Mesendoderm (in vitro differentiated cells): ENCODE measurements at regions not wholly inside any gene's neighbourhood (a gene's known extent, or its start where the extent isn't known, plus 50 kb on each side); places are given as distances from the start of the nearest gene placed in this dataset.

Experiments
- DNase-seq: peaks from one replicate; pipeline ENCODE4 v3.0.0; 2013
- H2AK5ac ChIP-seq: 2 replicates; pipeline ENCODE4 v1.6.1; 2013; ENCODE audit warnings: low read length, inconsistent platforms
- H2BK120ac ChIP-seq: 2 replicates; pipeline ENCODE4 v1.6.1; 2013; ENCODE audit warnings: low read depth, mild to moderate bottlenecking, low read length, moderate library complexity, mixed read lengths
- H2BK15ac ChIP-seq: replicated peaks from 2 replicates; pipeline ENCODE4 v1.6.1; 2013; ENCODE audit warnings: low read depth, mild to moderate bottlenecking, moderate library complexity
- H2BK5ac ChIP-seq: 2 replicates; pipeline ENCODE4 v1.6.1; 2013; ENCODE audit warnings: low read length, inconsistent platforms
- H3K18ac ChIP-seq: 2 replicates; pipeline ENCODE4 v1.6.1; 2013; ENCODE audit warnings: mild to moderate bottlenecking, low read length, mixed read lengths
- H3K23ac ChIP-seq: one replicate; pipeline ENCODE4 v1.6.1; 2013; ENCODE audit warnings: low read length
- H3K27ac ChIP-seq: 2 replicates; pipeline ENCODE4 v1.5.1; 2013; ENCODE audit warnings: low read depth, mild to moderate bottlenecking, inconsistent platforms, low read length, moderate library complexity
- H3K27me3 ChIP-seq: 2 replicates; pipeline ENCODE4 v1.6.1; 2013; ENCODE audit warnings: low read length, control low read depth, mild to moderate bottlenecking, inconsistent platforms; ENCODE audit not compliant: insufficient read depth, poor library complexity
- H3K36me3 ChIP-seq: 2 replicates; pipeline ENCODE4 v1.6.1; 2013; ENCODE audit warnings: low read length, inconsistent platforms; ENCODE audit not compliant: control insufficient read depth, insufficient read depth
- H3K4ac ChIP-seq: one replicate; pipeline ENCODE4 v1.6.1; 2013; ENCODE audit warnings: low read depth, mild to moderate bottlenecking, low read length, moderate library complexity
- H3K4me1 ChIP-seq: 2 replicates; pipeline ENCODE4 v1.6.1; 2013; ENCODE audit warnings: low read depth, low read length, inconsistent platforms; ENCODE audit not compliant: control insufficient read depth
- H3K4me2 ChIP-seq: 2 replicates; pipeline ENCODE4 v1.6.1; 2013; ENCODE audit warnings: low read length
- H3K4me3 ChIP-seq: 2 replicates; pipeline ENCODE4 v1.5.1; 2013; ENCODE audit warnings: mild to moderate bottlenecking, low read length
- H3K56ac ChIP-seq: one replicate; pipeline ENCODE4 v1.6.1; 2013; ENCODE audit warnings: low read length
- H3K79me1 ChIP-seq: 2 replicates; pipeline ENCODE4 v1.6.1; 2013; ENCODE audit warnings: low read length, inconsistent platforms
- H3K79me2 ChIP-seq: 2 replicates; pipeline ENCODE4 v1.6.1; 2013; ENCODE audit warnings: mild to moderate bottlenecking, low read length; ENCODE audit not compliant: control insufficient read depth, insufficient read depth
- H3K9ac ChIP-seq: 2 replicates; pipeline ENCODE4 v1.6.1; 2013; ENCODE audit warnings: low read length, inconsistent platforms
- H4K5ac ChIP-seq: one replicate; pipeline ENCODE4 v1.6.1; 2013; ENCODE audit warnings: low read length
- H4K8ac ChIP-seq: one replicate; pipeline ENCODE4 v1.6.1; 2013; ENCODE audit warnings: low read depth, mild to moderate bottlenecking, control low read depth, low read length, moderate library complexity
- WGBS: extraction: QIAGEN DNeasy Blood & Tissue Kit; methylation state at CpG from one replicate; pipeline ENCODE4 v1.1.7; 2013; ENCODE audit warnings: low lambda C conversion rate, missing lambda C conversion rate; ENCODE audit not compliant: insufficient coverage; ENCODE audit errors: extremely low coverage; 5-methylcytosine and 5-hydroxymethylcytosine counted together

- WGBS = no CpG with 5 or more reads among the region's 11 CpGs
Measured at GRCh38 chr10:128926711-128927110, 540.3 kb upstream of the MGMT start.

DNA sequence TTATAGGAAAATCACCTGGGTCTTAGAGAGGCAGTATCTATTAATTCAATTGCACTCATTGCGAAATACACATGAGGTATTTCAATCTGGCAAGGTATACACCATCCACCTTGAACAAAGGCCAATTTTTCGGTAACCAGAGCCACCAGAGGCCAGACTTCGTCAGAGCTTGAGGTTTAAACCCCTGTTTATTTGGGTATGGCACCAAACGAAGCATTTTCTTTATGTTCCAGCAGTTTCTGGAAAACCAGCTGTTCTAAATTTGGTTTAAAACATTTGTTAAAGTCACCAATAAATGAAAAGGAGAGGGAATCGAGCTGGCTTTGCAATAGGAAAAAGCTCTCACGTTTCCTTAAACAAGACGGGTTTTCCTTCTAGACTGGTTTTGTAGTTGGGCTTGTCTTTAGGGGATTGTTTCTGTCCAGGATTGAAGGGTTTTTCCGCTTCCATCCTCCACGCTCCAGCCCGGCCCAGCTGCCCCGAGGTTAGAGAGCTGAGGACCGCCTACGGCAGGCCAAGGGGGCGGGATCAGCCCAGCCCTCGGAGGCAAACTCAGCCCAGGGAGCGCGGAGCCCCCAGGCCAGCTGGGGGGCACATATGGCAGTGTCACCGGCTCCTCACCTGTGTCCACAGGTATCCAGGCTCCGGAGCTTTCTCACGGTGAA is 539.4 kb upstream of the MGMT start:
- no peak overlapping the region for H3K56ac ChIP-seq
- H3K9ac ChIP-seq = no peak overlapping the region
- no peak overlapping the region for H2BK15ac ChIP-seq
- no peaks in the 10 kb centered on the region for H3K4me1 ChIP-seq
- H2AK5ac ChIP-seq = no peak overlapping the region
- no peaks in the 10 kb centered on the region for H3K36me3 ChIP-seq
- no peak overlapping the region for H3K4me2 ChIP-seq
- no peak overlapping the region for H3K18ac ChIP-seq
- H4K5ac ChIP-seq = no peak overlapping the region
- no CpG with 5 or more reads among the region's 20 CpGs for WGBS
- H3K23ac ChIP-seq = no peak overlapping the region
- no peak overlapping the region for H3K4ac ChIP-seq
- no peak for DNase-seq
- no peak overlapping the region for H3K27ac ChIP-seq
- no peak overlapping the region for H2BK5ac ChIP-seq
- no peaks in the 10 kb centered on the region for H3K27me3 ChIP-seq
- H3K79me1 ChIP-seq = no peaks in the 10 kb centered on the region
- H3K4me3 ChIP-seq = no peak overlapping the region
- no peak overlapping the region for H4K8ac ChIP-seq
- no peak overlapping the region for H2BK120ac ChIP-seq
- no peaks in the 10 kb centered on the region for H3K79me2 ChIP-seq

More at GRCh38 chr10:128926711-128927110, 540.3 kb upstream of the MGMT start:
- Histone ChIP-seq H2BK120ac (no peak overlapping the region), H2BK15ac (no peak overlapping the region), H2BK5ac (no peak overlapping the region), H4K8ac (no peak overlapping the region), H3K4me2 (no peak overlapping the region), H2AK5ac (no peak overlapping the region), H3K9ac (no peak overlapping the region), H3K18ac (no peak overlapping the region), H4K5ac (no peak overlapping the region), H3K79me1 (no peaks in the 10 kb centered on the region), H3K4me1 (no peaks in the 10 kb centered on the region), H3K36me3 (no peaks in the 10 kb centered on the region), H3K27me3 (no peaks in the 10 kb centered on the region), H3K27ac (no peak overlapping the region), H3K4ac (no peak overlapping the region), H3K79me2 (no peaks in the 10 kb centered on the region), H3K56ac (no peak overlapping the region), H3K23ac (no peak overlapping the region), H3K4me3 (no peak overlapping the region)
- DNase-seq = no peak

DNA sequence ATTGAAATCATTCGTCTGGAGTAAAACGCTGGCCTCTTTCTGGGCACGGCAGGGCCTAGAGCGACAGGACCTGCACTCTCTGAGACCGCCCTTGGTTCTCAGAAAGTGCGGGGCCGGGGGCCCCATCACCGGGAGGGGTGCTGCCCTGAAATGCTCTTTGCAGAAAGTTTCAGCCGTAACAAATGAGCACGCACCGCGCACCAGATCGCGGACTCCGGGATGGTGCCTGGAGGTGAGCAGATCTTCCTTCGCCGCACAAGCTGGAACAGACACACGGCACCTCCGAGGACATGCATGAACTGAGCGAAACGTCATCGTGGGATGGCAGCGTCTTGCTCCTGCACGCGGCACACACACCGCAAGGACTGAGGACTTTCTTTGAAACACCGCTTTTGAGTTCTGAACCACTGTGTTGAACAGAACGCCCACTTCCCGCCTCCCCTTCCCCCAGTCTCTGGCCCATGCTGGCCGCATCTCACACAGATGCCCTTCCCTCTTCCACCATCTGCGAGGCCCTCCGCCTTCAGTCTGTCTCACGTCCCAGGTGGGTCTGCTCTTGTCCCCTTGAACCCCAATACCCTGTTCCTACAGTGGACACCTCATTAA is 538.7 kb upstream of the MGMT start:
- DNase-seq = no peak
- WGBS = no CpG with 5 or more reads among the region's 33 CpGs

GRCh38 chr10:128929131-128929530 is 537.9 kb upstream of the MGMT start:
- Histone ChIP-seq H4K5ac (no peak overlapping the region), H3K56ac (no peak overlapping the region), H3K4me2 (no peak overlapping the region), H3K27me3 (no peaks in the 10 kb centered on the region), H3K4me3 (no peak overlapping the region), H2AK5ac (no peak overlapping the region), H2BK5ac (no peak overlapping the region), H3K9ac (no peak overlapping the region), H4K8ac (no peak overlapping the region), H3K36me3 (no peaks in the 10 kb centered on the region), H3K4me1 (no peaks in the 10 kb centered on the region), H3K79me2 (no peaks in the 10 kb centered on the region), H2BK120ac (no peak overlapping the region), H2BK15ac (no peak overlapping the region), H3K18ac (no peak overlapping the region), H3K27ac (no peak overlapping the region), H3K4ac (no peak overlapping the region), H3K79me1 (no peaks in the 10 kb centered on the region), H3K23ac (no peak overlapping the region)
- WGBS = no CpG with 5 or more reads among the region's 8 CpGs
- DNase-seq = no peak

More for the DNA sequence above, 538.7 kb upstream of the MGMT start:
- no peaks in the 10 kb centered on the region for H3K79me1 ChIP-seq
- no peak overlapping the region for H3K4me3 ChIP-seq
- no peak overlapping the region for H3K4ac ChIP-seq
- no peak overlapping the region for H3K27ac ChIP-seq
- H3K56ac ChIP-seq = no peak overlapping the region
- no peaks in the 10 kb centered on the region for H3K79me2 ChIP-seq
- no peak overlapping the region for H3K23ac ChIP-seq
- H3K18ac ChIP-seq = no peak overlapping the region
- no peak overlapping the region for H3K4me2 ChIP-seq
- H3K9ac ChIP-seq = no peak overlapping the region
- no peak overlapping the region for H2BK5ac ChIP-seq
- H3K27me3 ChIP-seq = no peaks in the 10 kb centered on the region
- H3K4me1 ChIP-seq = no peaks in the 10 kb centered on the region
- H2BK120ac ChIP-seq = no peak overlapping the region
- no peaks in the 10 kb centered on the region for H3K36me3 ChIP-seq
- H2AK5ac ChIP-seq = no peak overlapping the region
- no peak overlapping the region for H4K8ac ChIP-seq
- no peak overlapping the region for H4K5ac ChIP-seq
- H2BK15ac ChIP-seq = no peak overlapping the region

DNA sequence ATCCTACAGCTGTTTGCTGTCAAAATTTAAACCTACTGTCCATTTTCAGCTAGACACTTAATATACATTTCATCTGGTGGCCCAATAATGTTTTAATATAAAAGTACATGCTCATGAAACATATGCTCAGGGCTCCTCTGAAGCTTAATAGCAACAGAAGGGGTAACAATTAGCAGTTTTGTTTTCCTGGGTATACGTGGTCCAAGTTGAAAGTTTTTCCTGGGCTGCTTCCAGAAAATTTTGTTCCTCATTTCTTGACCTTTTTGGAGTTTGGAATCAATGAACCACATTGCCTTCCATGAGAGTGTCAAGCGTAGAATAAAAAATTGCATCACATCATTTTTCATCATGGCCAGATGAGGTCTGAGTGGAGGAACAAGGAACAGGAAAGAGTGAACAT is 537.3 kb upstream of the MGMT start:
- H4K8ac ChIP-seq = no peak overlapping the region
- H3K4me2 ChIP-seq = no peak overlapping the region
- H3K56ac ChIP-seq = no peak overlapping the region
- no peaks in the 10 kb centered on the region for H3K4me1 ChIP-seq
- H3K18ac ChIP-seq = no peak overlapping the region
- H3K23ac ChIP-seq = no peak overlapping the region
- H3K36me3 ChIP-seq = no peaks in the 10 kb centered on the region
- DNase-seq = no peak
- no peaks in the 10 kb centered on the region for H3K79me2 ChIP-seq
- H3K79me1 ChIP-seq = no peaks in the 10 kb centered on the region
- H3K4ac ChIP-seq = no peak overlapping the region
- no peak overlapping the region for H2BK120ac ChIP-seq
- H3K27ac ChIP-seq = no peak overlapping the region
- no peak overlapping the region for H3K9ac ChIP-seq
- H3K4me3 ChIP-seq = no peak overlapping the region
- no peak overlapping the region for H2AK5ac ChIP-seq
- WGBS = no CpG with 5 or more reads among the region's 2 CpGs
- no peaks in the 10 kb centered on the region for H3K27me3 ChIP-seq
- H4K5ac ChIP-seq = no peak overlapping the region
- H2BK5ac ChIP-seq = no peak overlapping the region
- H2BK15ac ChIP-seq = no peak overlapping the region

GRCh38 chr10:128930515-128930914 is 536.5 kb upstream of the MGMT start:
- H3K79me1 ChIP-seq = no peaks in the 10 kb centered on the region
- H3K4me1 ChIP-seq = no peaks in the 10 kb centered on the region
- H3K23ac ChIP-seq = no peak overlapping the region
- H3K4me3 ChIP-seq = no peak overlapping the region
- DNase-seq = no peak
- no peak overlapping the region for H3K4ac ChIP-seq
- H3K18ac ChIP-seq = no peak overlapping the region
- H3K27me3 ChIP-seq = no peaks in the 10 kb centered on the region
- H2BK120ac ChIP-seq = no peak overlapping the region
- H4K5ac ChIP-seq = no peak overlapping the region
- no peak overlapping the region for H3K27ac ChIP-seq
- no peaks in the 10 kb centered on the region for H3K36me3 ChIP-seq
- no peak overlapping the region for H4K8ac ChIP-seq
- H3K4me2 ChIP-seq = no peak overlapping the region
- no peak overlapping the region for H2AK5ac ChIP-seq
- no peak overlapping the region for H2BK15ac ChIP-seq
- no CpG with 5 or more reads among the region's 6 CpGs for WGBS
- no peaks in the 10 kb centered on the region for H3K79me2 ChIP-seq
- H3K56ac ChIP-seq = no peak overlapping the region
- H2BK5ac ChIP-seq = no peak overlapping the region
- no peak overlapping the region for H3K9ac ChIP-seq
